ENCODE measurements at regions not wholly inside any gene's neighbourhood (a gene's known extent, or its start where the extent isn't known, plus 50 kb on each side); places are given as distances from the start of the nearest gene placed in this dataset.

GRCh38 chr4:28518561-28519165, 1658.0 kb downstream of the STIM2 start:
- in situ Hi-C loops (cut with HindIII; ENCODE audit: low sequenced_read_pairs), result no loop called here

- in situ Hi-C loops (cut with HindIII; ENCODE audit: low sequenced_read_pairs), result no loop called here
Measured at GRCh38 chr4:28523681-28524190, 1663.1 kb downstream of the STIM2 start.

GRCh38 chr4:28536124-28536523, 1675.5 kb downstream of the STIM2 start:
- in situ Hi-C loops (cut with HindIII; ENCODE audit: low sequenced_read_pairs), result loop anchor here (5.0 kb wide), 1 partner anchor 91 kb away; no protein-coding TSS in a partner anchor

- in situ Hi-C loops (cut with HindIII; ENCODE audit: low sequenced_read_pairs), result no loop called here
Measured at GRCh38 chr4:28545986-28546385, 1685.3 kb downstream of the STIM2 start.

GRCh38 chr4:28548136-28548535, 1687.5 kb downstream of the STIM2 start:
- in situ Hi-C loops (cut with HindIII; ENCODE audit: low sequenced_read_pairs), result no loop called here

GRCh38 chr4:28548594-28548993, 1688.0 kb downstream of the STIM2 start:
- in situ Hi-C loops (cut with HindIII; ENCODE audit: low sequenced_read_pairs), result no loop called here

GRCh38 chr4:28555866-28556265, 1695.2 kb downstream of the STIM2 start:
- in situ Hi-C loops (cut with HindIII; ENCODE audit: low sequenced_read_pairs), result no loop called here

- in situ Hi-C loops (cut with HindIII; ENCODE audit: low sequenced_read_pairs), result no loop called here
Measured at GRCh38 chr4:28557755-28558154, 1697.1 kb downstream of the STIM2 start.

GRCh38 chr4:28558895-28559294, 1698.3 kb downstream of the STIM2 start:
- in situ Hi-C loops (cut with HindIII; ENCODE audit: low sequenced_read_pairs), result no loop called here

- in situ Hi-C loops (cut with HindIII; ENCODE audit: low sequenced_read_pairs), result no loop called here
Measured at GRCh38 chr4:28562913-28563312, 1702.3 kb downstream of the STIM2 start.

- in situ Hi-C loops (cut with HindIII; ENCODE audit: low sequenced_read_pairs), result no loop called here
Measured at GRCh38 chr4:28565396-28565795, 1704.8 kb downstream of the STIM2 start.

GRCh38 chr4:28600958-28601357, 1740.3 kb downstream of the STIM2 start:
- in situ Hi-C loops (cut with HindIII; ENCODE audit: low sequenced_read_pairs), result no loop called here

- in situ Hi-C loops (cut with HindIII; ENCODE audit: low sequenced_read_pairs), result no loop called here
Measured at GRCh38 chr4:28621591-28621990, 1761.0 kb downstream of the STIM2 start.

- in situ Hi-C loops (cut with HindIII; ENCODE audit: low sequenced_read_pairs), result no loop called here
Measured at GRCh38 chr4:28636971-28637370, 1776.3 kb downstream of the STIM2 start.

- in situ Hi-C loops (cut with HindIII; ENCODE audit: low sequenced_read_pairs), result no loop called here
Measured at GRCh38 chr4:28639747-28640146, 1779.1 kb downstream of the STIM2 start.

- in situ Hi-C loops (cut with HindIII; ENCODE audit: low sequenced_read_pairs), result no loop called here
Measured at GRCh38 chr4:28654618-28655017, 1794.0 kb downstream of the STIM2 start.

- in situ Hi-C loops (cut with HindIII; ENCODE audit: low sequenced_read_pairs), result no loop called here
Measured at GRCh38 chr4:28665306-28665705, 1804.7 kb downstream of the STIM2 start.

GRCh38 chr4:28675582-28675981, 1814.9 kb downstream of the STIM2 start:
- in situ Hi-C loops (cut with HindIII; ENCODE audit: low sequenced_read_pairs), result no loop called here

- in situ Hi-C loops (cut with HindIII; ENCODE audit: low sequenced_read_pairs), result no loop called here
Measured at GRCh38 chr4:28677808-28678207, 1817.2 kb downstream of the STIM2 start.

GRCh38 chr4:28682847-28683246, 1822.2 kb downstream of the STIM2 start:
- in situ Hi-C loops (cut with HindIII; ENCODE audit: low sequenced_read_pairs), result no loop called here

- in situ Hi-C loops (cut with HindIII; ENCODE audit: low sequenced_read_pairs), result no loop called here
Measured at GRCh38 chr4:28686618-28687017, 1826.0 kb downstream of the STIM2 start.

GRCh38 chr4:28690890-28691289, 1830.2 kb downstream of the STIM2 start:
- in situ Hi-C loops (cut with HindIII; ENCODE audit: low sequenced_read_pairs), result no loop called here

GRCh38 chr4:28702571-28702970, 1841.9 kb downstream of the STIM2 start:
- in situ Hi-C loops (cut with HindIII; ENCODE audit: low sequenced_read_pairs), result no loop called here

Data from endothelial cell of hepatic sinusoid (primary cell).